ENCODE measurements at regions not wholly inside any gene's neighbourhood (a gene's known extent, or its start where the extent isn't known, plus 50 kb on each side); places are given as distances from the start of the nearest gene placed in this dataset.

- TF ChIP-seq ZBTB40 (IDR thresholded peaks at IDR 0.05; ENCODE audit: borderline replicate concordance) (no peak), POLR2A (IDR thresholded peaks at IDR 0.05; ENCODE audit: low read depth, low read length) (no peak), CTCF (IDR thresholded peaks at IDR 0.05 in 2 of 3, conservative IDR thresholded peaks at IDR 0.05 in 1 of 3; ENCODE audit: control insufficient read depth in 2 of 3, extremely low read depth in 1 of 3, insufficient read depth in 1 of 3, low read depth in 3 of 3, low read length in 3 of 3) (no peak), E4F1 (IDR thresholded peaks at IDR 0.05; ENCODE audit: borderline replicate concordance, partially characterized antibody) (no peak)
Measured at GRCh38 chr4:18127030-18127429, 105.5 kb upstream of the LCORL start.

Measured in GM12878 (cell line).